ENCODE measurements at regions not wholly inside any gene's neighbourhood (a gene's known extent, or its start where the extent isn't known, plus 50 kb on each side); places are given as distances from the start of the nearest gene placed in this dataset.

- H3K36me3 ChIP-seq (ENCODE audit: control insufficient read depth in 5 of 5, insufficient read depth in 5 of 5, low read length in 5 of 5) = no peaks in the 10 kb centered on the region
- H3K9me3 ChIP-seq (ENCODE audit: control insufficient read depth in 5 of 5, low read length in 5 of 5) = peaks cover 0 to 7% (median 2%) of the 10 kb centered on the region in 5 donors
- no peak overlapping the region for H3K9ac ChIP-seq (ENCODE audit: low read length in 5 of 5)
- no peaks in the 10 kb centered on the region for H3K27me3 ChIP-seq (ENCODE audit: control insufficient read depth in 5 of 5, insufficient read depth in 4 of 5, low read length in 5 of 5)
- H3K27ac ChIP-seq (ENCODE audit: low read depth, low read length) = no peak overlapping the region
- H3K4me3 ChIP-seq (ENCODE audit: low read depth in 1 of 5, low read length in 5 of 5) = no peak overlapping the region
- H3K4me1 ChIP-seq (ENCODE audit: control insufficient read depth in 5 of 5, insufficient read depth in 5 of 5, low read length in 5 of 5) = no peaks in the 10 kb centered on the region
These were observed 206.5 kb downstream of the RWDD3 start for GRCh38 chr1:95440511-95440910.

GRCh38 chr1:95449516-95449915 lies 215.5 kb downstream of the RWDD3 start:
- H3K36me3 ChIP-seq (ENCODE audit: control insufficient read depth in 5 of 5, insufficient read depth in 5 of 5, low read length in 5 of 5) = no peaks in the 10 kb centered on the region
- H3K27ac ChIP-seq (ENCODE audit: low read depth, low read length) = no peak overlapping the region
- no peak overlapping the region for H3K4me3 ChIP-seq (ENCODE audit: low read depth in 1 of 5, low read length in 5 of 5)
- H3K4me1 ChIP-seq (ENCODE audit: control insufficient read depth in 5 of 5, insufficient read depth in 5 of 5, low read length in 5 of 5) = no peaks in the 10 kb centered on the region
- peaks cover 0 to 9% (median 6%) of the 10 kb centered on the region in 5 donors for H3K9me3 ChIP-seq (ENCODE audit: control insufficient read depth in 5 of 5, low read length in 5 of 5)
- no peaks in the 10 kb centered on the region for H3K27me3 ChIP-seq (ENCODE audit: control insufficient read depth in 5 of 5, insufficient read depth in 4 of 5, low read length in 5 of 5)
- H3K9ac ChIP-seq (ENCODE audit: low read length in 5 of 5) = no peak overlapping the region

GRCh38 chr1:95451054-95451453 lies 217.0 kb downstream of the RWDD3 start:
- no peaks in the 10 kb centered on the region for H3K4me1 ChIP-seq (ENCODE audit: control insufficient read depth in 5 of 5, insufficient read depth in 5 of 5, low read length in 5 of 5)
- H3K27me3 ChIP-seq (ENCODE audit: control insufficient read depth in 5 of 5, insufficient read depth in 4 of 5, low read length in 5 of 5) = no peaks in the 10 kb centered on the region
- no peaks in the 10 kb centered on the region for H3K36me3 ChIP-seq (ENCODE audit: control insufficient read depth in 5 of 5, insufficient read depth in 5 of 5, low read length in 5 of 5)
- peaks cover 3 to 15% (median 6%) of the 10 kb centered on the region in 5 donors for H3K9me3 ChIP-seq (ENCODE audit: control insufficient read depth in 5 of 5, low read length in 5 of 5)
- H3K9ac ChIP-seq (ENCODE audit: low read length in 5 of 5) = no peak overlapping the region
- no peak overlapping the region for H3K4me3 ChIP-seq (ENCODE audit: low read depth in 1 of 5, low read length in 5 of 5)
- no peak overlapping the region for H3K27ac ChIP-seq (ENCODE audit: low read depth, low read length)

- no peaks in the 10 kb centered on the region for H3K27me3 ChIP-seq (ENCODE audit: control insufficient read depth in 5 of 5, insufficient read depth in 4 of 5, low read length in 5 of 5)
- no peak overlapping the region for H3K27ac ChIP-seq (ENCODE audit: low read depth, low read length)
- H3K4me3 ChIP-seq (ENCODE audit: low read depth in 1 of 5, low read length in 5 of 5) = no peak overlapping the region
- H3K36me3 ChIP-seq (ENCODE audit: control insufficient read depth in 5 of 5, insufficient read depth in 5 of 5, low read length in 5 of 5) = no peaks in the 10 kb centered on the region
- peaks cover 3 to 15% (median 6%) of the 10 kb centered on the region in 5 donors for H3K9me3 ChIP-seq (ENCODE audit: control insufficient read depth in 5 of 5, low read length in 5 of 5)
- no peak overlapping the region for H3K9ac ChIP-seq (ENCODE audit: low read length in 5 of 5)
- H3K4me1 ChIP-seq (ENCODE audit: control insufficient read depth in 5 of 5, insufficient read depth in 5 of 5, low read length in 5 of 5) = no peaks in the 10 kb centered on the region
These were observed 217.9 kb downstream of the RWDD3 start for GRCh38 chr1:95451904-95452303.

- H3K27ac ChIP-seq (ENCODE audit: low read depth, low read length) = no peak overlapping the region
- H3K9ac ChIP-seq (ENCODE audit: low read length in 5 of 5) = no peak overlapping the region
- H3K36me3 ChIP-seq (ENCODE audit: control insufficient read depth in 5 of 5, insufficient read depth in 5 of 5, low read length in 5 of 5) = no peaks in the 10 kb centered on the region
- H3K9me3 ChIP-seq (ENCODE audit: control insufficient read depth in 5 of 5, low read length in 5 of 5) = peaks cover 3 to 15% (median 6%) of the 10 kb centered on the region in 5 donors
- no peak overlapping the region for H3K4me3 ChIP-seq (ENCODE audit: low read depth in 1 of 5, low read length in 5 of 5)
- H3K4me1 ChIP-seq (ENCODE audit: control insufficient read depth in 5 of 5, insufficient read depth in 5 of 5, low read length in 5 of 5) = no peaks in the 10 kb centered on the region
- no peaks in the 10 kb centered on the region for H3K27me3 ChIP-seq (ENCODE audit: control insufficient read depth in 5 of 5, insufficient read depth in 4 of 5, low read length in 5 of 5)
These were observed 219.0 kb downstream of the RWDD3 start for GRCh38 chr1:95453053-95453452.

- Histone ChIP-seq H3K9me3 (ENCODE audit: control insufficient read depth in 5 of 5, low read length in 5 of 5) (peaks cover 3 to 11% (median 6%) of the 10 kb centered on the region in 5 donors), H3K36me3 (ENCODE audit: control insufficient read depth in 5 of 5, insufficient read depth in 5 of 5, low read length in 5 of 5) (no peaks in the 10 kb centered on the region), H3K27ac (ENCODE audit: low read depth, low read length) (no peak overlapping the region), H3K9ac (ENCODE audit: low read length in 5 of 5) (no peak overlapping the region), H3K4me3 (ENCODE audit: low read depth in 1 of 5, low read length in 5 of 5) (no peak overlapping the region), H3K4me1 (ENCODE audit: control insufficient read depth in 5 of 5, insufficient read depth in 5 of 5, low read length in 5 of 5) (no peaks in the 10 kb centered on the region), H3K27me3 (ENCODE audit: control insufficient read depth in 5 of 5, insufficient read depth in 4 of 5, low read length in 5 of 5) (no peaks in the 10 kb centered on the region)
These were observed 233.0 kb downstream of the RWDD3 start for GRCh38 chr1:95467036-95467435.

GRCh38 chr1:95475686-95476457 lies 241.9 kb downstream of the RWDD3 start:
- peaks cover 0 to 4% (median 0%) of the 10 kb centered on the region in 5 donors for H3K9me3 ChIP-seq (ENCODE audit: control insufficient read depth in 5 of 5, low read length in 5 of 5)

GRCh38 chr1:95496307-95496706 lies 262.3 kb downstream of the RWDD3 start:
- Histone ChIP-seq H3K36me3 (ENCODE audit: control insufficient read depth in 5 of 5, insufficient read depth in 5 of 5, low read length in 5 of 5) (no peaks in the 10 kb centered on the region), H3K27me3 (ENCODE audit: control insufficient read depth in 5 of 5, insufficient read depth in 4 of 5, low read length in 5 of 5) (no peaks in the 10 kb centered on the region), H3K4me1 (ENCODE audit: control insufficient read depth in 5 of 5, insufficient read depth in 5 of 5, low read length in 5 of 5) (no peaks in the 10 kb centered on the region), H3K9ac (ENCODE audit: low read length in 5 of 5) (no peak overlapping the region), H3K27ac (ENCODE audit: low read depth, low read length) (no peak overlapping the region), H3K9me3 (ENCODE audit: control insufficient read depth in 5 of 5, low read length in 5 of 5) (no peaks in the 10 kb centered on the region), H3K4me3 (ENCODE audit: low read depth in 1 of 5, low read length in 5 of 5) (no peak overlapping the region)

More at GRCh38 chr1:95475686-95476457, 241.9 kb downstream of the RWDD3 start:
- Histone ChIP-seq H3K9ac (ENCODE audit: low read length in 5 of 5) (no peak overlapping the region), H3K27me3 (ENCODE audit: control insufficient read depth in 5 of 5, insufficient read depth in 4 of 5, low read length in 5 of 5) (no peaks in the 10 kb centered on the region), H3K4me1 (ENCODE audit: control insufficient read depth in 5 of 5, insufficient read depth in 5 of 5, low read length in 5 of 5) (no peaks in the 10 kb centered on the region), H3K27ac (ENCODE audit: low read depth, low read length) (no peak overlapping the region), H3K4me3 (ENCODE audit: low read depth in 1 of 5, low read length in 5 of 5) (no peak overlapping the region), H3K36me3 (ENCODE audit: control insufficient read depth in 5 of 5, insufficient read depth in 5 of 5, low read length in 5 of 5) (no peaks in the 10 kb centered on the region)

GRCh38 chr1:95496773-95497172 lies 262.8 kb downstream of the RWDD3 start:
- no peak overlapping the region for H3K4me3 ChIP-seq (ENCODE audit: low read depth in 1 of 5, low read length in 5 of 5)
- no peaks in the 10 kb centered on the region for H3K4me1 ChIP-seq (ENCODE audit: control insufficient read depth in 5 of 5, insufficient read depth in 5 of 5, low read length in 5 of 5)
- no peaks in the 10 kb centered on the region for H3K36me3 ChIP-seq (ENCODE audit: control insufficient read depth in 5 of 5, insufficient read depth in 5 of 5, low read length in 5 of 5)
- H3K9ac ChIP-seq (ENCODE audit: low read length in 5 of 5) = no peak overlapping the region
- no peaks in the 10 kb centered on the region for H3K9me3 ChIP-seq (ENCODE audit: control insufficient read depth in 5 of 5, low read length in 5 of 5)
- H3K27me3 ChIP-seq (ENCODE audit: control insufficient read depth in 5 of 5, insufficient read depth in 4 of 5, low read length in 5 of 5) = no peaks in the 10 kb centered on the region
- H3K27ac ChIP-seq (ENCODE audit: low read depth, low read length) = no peak overlapping the region

- no peaks in the 10 kb centered on the region for H3K27me3 ChIP-seq (ENCODE audit: control insufficient read depth in 5 of 5, insufficient read depth in 4 of 5, low read length in 5 of 5)
- no peaks in the 10 kb centered on the region for H3K36me3 ChIP-seq (ENCODE audit: control insufficient read depth in 5 of 5, insufficient read depth in 5 of 5, low read length in 5 of 5)
- no peaks in the 10 kb centered on the region for H3K4me1 ChIP-seq (ENCODE audit: control insufficient read depth in 5 of 5, insufficient read depth in 5 of 5, low read length in 5 of 5)
- H3K9me3 ChIP-seq (ENCODE audit: control insufficient read depth in 5 of 5, low read length in 5 of 5) = no peaks in the 10 kb centered on the region
- H3K27ac ChIP-seq (ENCODE audit: low read depth, low read length) = no peak overlapping the region
- no peak overlapping the region for H3K4me3 ChIP-seq (ENCODE audit: low read depth in 1 of 5, low read length in 5 of 5)
- H3K9ac ChIP-seq (ENCODE audit: low read length in 5 of 5) = no peak overlapping the region
These were observed 263.6 kb downstream of the RWDD3 start for GRCh38 chr1:95497566-95497965.
